Smooth muscle cell (in vitro differentiated cells): ENCODE measurements at regions not wholly inside any gene's neighbourhood (a gene's known extent, or its start where the extent isn't known, plus 50 kb on each side); places are given as distances from the start of the nearest gene placed in this dataset.
"Not testable (repeated sequence)": the region's sequence is repeated elsewhere in the genome, so short reads cannot be mapped to it uniquely, and the experiment has no call there.

ENCODE experiments used
- DNase-seq: peaks from one replicate; lab custom pipeline; 2025; ENCODE audit not compliant: unreplicated experiment; lab: John Stamatoyannopoulos, UW
- H2AFZ ChIP-seq: fragments of 200-600 bp; sonication (generic); 2 replicates; pipeline ENCODE4 v1.6.0; 2016; ENCODE audit warnings: antibody characterized with exemption, low read depth, mild to moderate bottlenecking
- H3F3A ChIP-seq: fragments of 200-600 bp; sonication (generic); 2 replicates; pipeline ENCODE4 v1.6.0; 2017; ENCODE audit warnings: antibody characterized with exemption, low read depth
- H3K27ac ChIP-seq: fragments of 200-600 bp; sonication (generic); 2 replicates; pipeline ENCODE4 v1.5.1; 2016; ENCODE audit warnings: low read depth, mild to moderate bottlenecking
- H3K27me3 ChIP-seq: fragments of 200-600 bp; sonication (generic); 2 replicates; pipeline ENCODE4 v1.6.1; 2016; ENCODE audit warnings: low read depth, mild to moderate bottlenecking
- H3K36me3 ChIP-seq: fragments of 200-600 bp; sonication (generic); 2 replicates; pipeline ENCODE4 v1.5.1; 2016; ENCODE audit warnings: low read depth
- H3K4me1 ChIP-seq: fragments of 200-600 bp; sonication (generic); 2 replicates; pipeline ENCODE4 v1.5.1; 2016; ENCODE audit warnings: low read depth
- H3K4me2 ChIP-seq: fragments of 200-600 bp; sonication (generic); 2 replicates; pipeline ENCODE4 v1.6.0; 2016; ENCODE audit warnings: mild to moderate bottlenecking
- H3K4me3 ChIP-seq: fragments of 200-600 bp; sonication (generic); 2 replicates; pipeline ENCODE4 v1.5.1; 2016; ENCODE audit warnings: mild to moderate bottlenecking
- H3K79me2 ChIP-seq: fragments of 200-600 bp; sonication (generic); 2 replicates; pipeline ENCODE4 v1.6.0; 2016; ENCODE audit warnings: low read depth, mild to moderate bottlenecking
- H3K9ac ChIP-seq: fragments of 200-600 bp; sonication (generic); 2 replicates; pipeline ENCODE4 v1.6.0; 2016; ENCODE audit warnings: low read depth
- H3K9me3 ChIP-seq: fragments of 200-600 bp; sonication (generic); replicated peaks from 2 replicates; pipeline ENCODE4 v1.5.1; 2016; ENCODE audit warnings: low read depth
- H4K20me1 ChIP-seq: fragments of 200-600 bp; sonication (generic); 2 replicates; pipeline ENCODE4 v1.6.0; 2016; ENCODE audit warnings: low read depth
- WGBS: methylation state at CpG from one replicate; pipeline ENCODE4 v1.1.7; 2016; ENCODE audit warnings: low lambda C conversion rate; 5-methylcytosine and 5-hydroxymethylcytosine counted together
- TF ChIP-seq, protein P1 (sequence below): fragments of 200-600 bp; sonication (generic); IDR thresholded peaks from 2 replicates; pipeline ENCODE4 v1.5.1; 2017; ENCODE audit warnings: borderline replicate concordance, mild to moderate bottlenecking, antibody characterized with exemption; ENCODE audit not compliant: insufficient read depth, poor library complexity, severe bottlenecking

DNA sequence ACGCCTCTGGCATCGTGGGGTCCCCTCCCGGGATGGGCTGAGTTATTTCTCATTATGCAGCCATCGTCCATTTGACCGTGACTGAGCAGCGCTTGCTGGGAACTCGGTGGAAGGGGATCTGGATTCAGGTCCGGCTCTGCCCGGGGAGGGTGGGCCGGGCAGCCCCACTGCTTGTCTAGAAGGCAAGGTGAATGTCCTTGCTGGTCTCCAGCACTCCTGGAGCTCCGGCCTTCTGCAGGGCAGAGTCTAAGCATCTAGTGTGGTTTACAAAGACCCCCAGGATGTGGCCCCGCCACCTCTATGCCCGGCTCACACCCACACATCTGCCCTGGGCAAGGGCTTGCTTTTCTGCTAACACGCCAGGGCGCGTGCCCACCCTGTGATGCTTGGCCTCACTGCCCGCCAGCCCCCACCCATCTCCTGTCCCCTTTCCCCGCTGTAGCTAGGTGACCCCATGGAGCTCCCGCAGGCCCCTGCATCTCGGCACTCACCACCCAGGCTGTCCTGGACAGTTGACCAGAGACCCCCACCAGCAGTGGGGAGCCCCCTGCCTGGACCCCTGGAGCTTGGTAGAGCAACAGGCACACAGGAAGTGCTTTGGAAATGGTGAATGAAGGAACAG is 151.0 kb upstream of the CHST15 start:
- Histone ChIP-seq H3K79me2 (no peaks in the 10 kb centered on the region), H3K4me3 (no peak overlapping the region), H4K20me1 (no peaks in the 10 kb centered on the region), H3K36me3 (no peaks in the 10 kb centered on the region), H2AFZ (no peak overlapping the region), H3F3A (no peaks in the 10 kb centered on the region), H3K27ac (no peak overlapping the region), H3K4me2 (no peak overlapping the region), H3K9ac (no peak overlapping the region), H3K9me3 (no peaks in the 10 kb centered on the region), H3K4me1 (no peaks in the 10 kb centered on the region), H3K27me3 (no peaks in the 10 kb centered on the region)
- no peak for DNase-seq
- 98% methylated on average over 20 of the region's 20 CpGs for WGBS
- TF ChIP-seq, protein P1, sequence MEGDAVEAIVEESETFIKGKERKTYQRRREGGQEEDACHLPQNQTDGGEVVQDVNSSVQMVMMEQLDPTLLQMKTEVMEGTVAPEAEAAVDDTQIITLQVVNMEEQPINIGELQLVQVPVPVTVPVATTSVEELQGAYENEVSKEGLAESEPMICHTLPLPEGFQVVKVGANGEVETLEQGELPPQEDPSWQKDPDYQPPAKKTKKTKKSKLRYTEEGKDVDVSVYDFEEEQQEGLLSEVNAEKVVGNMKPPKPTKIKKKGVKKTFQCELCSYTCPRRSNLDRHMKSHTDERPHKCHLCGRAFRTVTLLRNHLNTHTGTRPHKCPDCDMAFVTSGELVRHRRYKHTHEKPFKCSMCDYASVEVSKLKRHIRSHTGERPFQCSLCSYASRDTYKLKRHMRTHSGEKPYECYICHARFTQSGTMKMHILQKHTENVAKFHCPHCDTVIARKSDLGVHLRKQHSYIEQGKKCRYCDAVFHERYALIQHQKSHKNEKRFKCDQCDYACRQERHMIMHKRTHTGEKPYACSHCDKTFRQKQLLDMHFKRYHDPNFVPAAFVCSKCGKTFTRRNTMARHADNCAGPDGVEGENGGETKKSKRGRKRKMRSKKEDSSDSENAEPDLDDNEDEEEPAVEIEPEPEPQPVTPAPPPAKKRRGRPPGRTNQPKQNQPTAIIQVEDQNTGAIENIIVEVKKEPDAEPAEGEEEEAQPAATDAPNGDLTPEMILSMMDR = no peak

DNA sequence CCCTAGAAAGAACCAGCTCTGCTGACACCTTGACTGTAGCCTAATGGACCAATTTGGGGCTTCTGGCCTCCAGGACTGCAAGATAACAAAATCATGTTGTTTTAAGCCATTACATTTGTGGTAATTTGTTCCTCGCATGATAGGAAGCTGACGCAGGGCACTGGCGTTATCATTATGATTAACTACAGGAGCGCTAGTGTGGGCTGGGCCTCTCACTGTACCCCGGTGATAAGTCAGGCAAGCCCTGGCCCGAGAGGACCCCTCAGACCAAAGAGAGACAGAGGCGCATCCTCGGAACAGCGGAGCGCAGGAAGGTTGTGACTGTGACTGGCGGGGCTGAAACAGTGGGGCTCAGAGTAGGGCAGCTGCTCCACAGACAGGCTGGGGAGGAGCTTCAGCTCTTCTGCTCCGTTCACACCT is 150.3 kb upstream of the CHST15 start:
- 60% methylated on average over 12 of the region's 12 CpGs for WGBS
- no peak for DNase-seq
- H2AFZ ChIP-seq = no peak overlapping the region
- no peak overlapping the region for H3K9ac ChIP-seq
- H3K79me2 ChIP-seq = no peaks in the 10 kb centered on the region
- no peaks in the 10 kb centered on the region for H3K27me3 ChIP-seq
- no peaks in the 10 kb centered on the region for H3K4me1 ChIP-seq
- H3K4me2 ChIP-seq = no peak overlapping the region
- H3K27ac ChIP-seq = no peak overlapping the region
- H4K20me1 ChIP-seq = no peaks in the 10 kb centered on the region
- H3K4me3 ChIP-seq = no peak overlapping the region
- no peaks in the 10 kb centered on the region for H3K9me3 ChIP-seq
- H3K36me3 ChIP-seq = no peaks in the 10 kb centered on the region
- TF ChIP-seq, protein P1 = no peak
- H3F3A ChIP-seq = no peaks in the 10 kb centered on the region

DNA sequence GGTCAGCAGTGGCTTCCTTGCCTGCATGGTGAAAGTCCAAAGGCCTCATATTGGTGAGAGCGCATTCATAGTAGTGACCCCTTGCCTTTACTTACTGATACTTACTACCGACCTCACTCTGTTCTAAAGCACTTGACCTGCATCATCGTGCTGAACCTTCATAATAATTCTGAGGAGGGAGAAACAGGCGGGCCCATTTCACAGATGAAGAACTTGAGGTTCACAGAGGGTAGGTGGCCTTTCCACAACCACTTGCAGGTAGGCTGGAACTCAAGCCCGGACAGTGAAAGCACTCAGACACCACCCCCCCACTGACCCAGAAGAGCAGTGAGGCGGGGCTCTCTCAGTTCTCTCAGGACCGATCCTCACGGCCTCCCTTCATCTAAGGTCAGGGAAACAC is 149.4 kb upstream of the CHST15 start:
- no peak overlapping the region for H3K4me2 ChIP-seq
- H4K20me1 ChIP-seq = no peaks in the 10 kb centered on the region
- no peaks in the 10 kb centered on the region for H3K79me2 ChIP-seq
- TF ChIP-seq, protein P1 = no peak
- H3K36me3 ChIP-seq = no peaks in the 10 kb centered on the region
- no peaks in the 10 kb centered on the region for H3F3A ChIP-seq
- H3K4me1 ChIP-seq = no peaks in the 10 kb centered on the region
- no peak overlapping the region for H3K9ac ChIP-seq
- no peak overlapping the region for H3K27ac ChIP-seq
- no peak for DNase-seq
- H3K4me3 ChIP-seq = no peak overlapping the region
- H3K27me3 ChIP-seq = no peaks in the 10 kb centered on the region
- H3K9me3 ChIP-seq = no peaks in the 10 kb centered on the region
- 95% methylated on average over 8 of the region's 8 CpGs for WGBS
- H2AFZ ChIP-seq = no peak overlapping the region

DNA sequence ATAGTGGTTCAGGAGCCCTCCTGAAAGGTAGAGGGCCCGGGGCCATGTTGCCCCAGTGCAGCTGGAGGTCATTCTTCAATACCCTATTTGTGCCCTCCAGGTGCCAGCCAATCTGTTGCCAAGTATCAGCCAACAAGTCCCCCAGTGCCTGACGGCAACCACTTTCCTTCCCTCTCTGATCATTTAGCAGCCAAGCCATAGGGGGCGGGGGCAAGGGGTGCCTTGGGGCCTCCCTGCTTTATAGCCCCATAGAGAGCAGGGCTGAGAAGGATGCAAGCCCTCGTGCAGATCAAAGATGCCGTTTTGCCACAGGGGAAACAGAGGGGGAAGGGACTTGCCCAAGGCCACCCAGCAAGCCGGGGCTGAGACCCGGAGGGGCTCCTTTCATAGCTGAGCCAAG is 149.0 kb upstream of the CHST15 start:
- no peaks in the 10 kb centered on the region for H4K20me1 ChIP-seq
- H3K4me2 ChIP-seq = no peak overlapping the region
- no peak overlapping the region for H3K4me3 ChIP-seq
- H3F3A ChIP-seq = no peaks in the 10 kb centered on the region
- no peaks in the 10 kb centered on the region for H3K27me3 ChIP-seq
- TF ChIP-seq, protein P1 = no peak
- H2AFZ ChIP-seq = no peak overlapping the region
- no peaks in the 10 kb centered on the region for H3K9me3 ChIP-seq
- H3K4me1 ChIP-seq = no peaks in the 10 kb centered on the region
- WGBS = 89% methylated on average over 7 of the region's 7 CpGs
- no peaks in the 10 kb centered on the region for H3K36me3 ChIP-seq
- no peaks in the 10 kb centered on the region for H3K79me2 ChIP-seq
- H3K9ac ChIP-seq = no peak overlapping the region
- no peak overlapping the region for H3K27ac ChIP-seq
- no peak for DNase-seq

DNA sequence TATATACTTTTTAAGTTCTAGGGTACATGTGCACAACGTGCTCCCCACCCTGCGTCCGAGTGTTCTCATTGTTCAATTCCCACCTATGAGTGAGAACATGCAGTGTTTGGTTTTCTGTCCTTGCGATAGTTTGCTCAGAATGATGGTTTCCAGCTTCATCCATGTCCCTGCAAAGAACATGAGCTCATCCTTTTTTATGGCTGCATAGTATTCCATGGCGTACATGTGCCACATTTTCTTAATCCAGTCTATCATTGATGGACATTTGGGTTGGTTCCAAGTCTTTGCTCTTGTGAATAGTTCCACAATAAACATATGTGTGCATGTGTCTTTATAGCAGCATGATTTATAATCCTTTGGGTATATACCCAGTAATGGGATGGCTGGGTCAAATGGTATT is 148.1 kb upstream of the CHST15 start:
- H2AFZ ChIP-seq, H3K4me1 ChIP-seq, H3K36me3 ChIP-seq, H3K79me2 ChIP-seq, DNase-seq, H3K27me3 ChIP-seq, H3K4me3 ChIP-seq, H3F3A ChIP-seq, H3K27ac ChIP-seq, H3K9me3 ChIP-seq, H3K4me2 ChIP-seq, H4K20me1 ChIP-seq, H3K9ac ChIP-seq: not testable (repeated sequence)
- 95% methylated on average over 5 of the region's 5 CpGs for WGBS
